ENCODE measurements at regions not wholly inside any gene's neighbourhood (a gene's known extent, or its start where the extent isn't known, plus 50 kb on each side); places are given as distances from the start of the nearest gene placed in this dataset.
A peak's percentile ranks its signal among the peaks of the same experiment; 100 is the strongest.
"Not testable (repeated sequence)": the region's sequence is repeated elsewhere in the genome, so short reads cannot be mapped to it uniquely, and the experiment has no call there.

GRCh38 chr7:34207810-34208209 is 302.5 kb downstream of the BMPER start:
- no peak for DNase-seq

- no peak for DNase-seq
These were observed 303.7 kb downstream of the BMPER start for GRCh38 chr7:34208878-34209621.

- no peak for DNase-seq
These were observed 305.7 kb downstream of the BMPER start for GRCh38 chr7:34211018-34211417.

- no peak for DNase-seq
These were observed 312.6 kb downstream of the BMPER start for GRCh38 chr7:34217972-34218371.

- no peak for DNase-seq
These were observed 313.9 kb downstream of the BMPER start for GRCh38 chr7:34219153-34219718.

- DNase-seq = no peak
These were observed 315.3 kb downstream of the BMPER start for GRCh38 chr7:34220506-34221185.

- DNase-seq = no peak
These were observed 317.0 kb downstream of the BMPER start for GRCh38 chr7:34222316-34222715.

GRCh38 chr7:34222722-34223121 is 317.4 kb downstream of the BMPER start:
- DNase-seq = peak; percentile 32

- no peak for DNase-seq
These were observed 318.9 kb downstream of the BMPER start for GRCh38 chr7:34224281-34224680.

- DNase-seq = no peak
These were observed 319.9 kb downstream of the BMPER start for GRCh38 chr7:34225193-34225592.

- DNase-seq = no peak
These were observed 322.2 kb downstream of the BMPER start for GRCh38 chr7:34227525-34227924.

GRCh38 chr7:34235101-34235500 is 329.8 kb downstream of the BMPER start:
- DNase-seq = not testable (repeated sequence)

- DNase-seq = no peak
These were observed 330.7 kb downstream of the BMPER start for GRCh38 chr7:34236057-34236456.

GRCh38 chr7:34236839-34237492 is 331.6 kb downstream of the BMPER start:
- no peak for DNase-seq

GRCh38 chr7:34237493-34237849 is 332.1 kb downstream of the BMPER start:
- DNase-seq = no peak

GRCh38 chr7:34240417-34240816 is 335.1 kb downstream of the BMPER start:
- DNase-seq = no peak

GRCh38 chr7:34242391-34242790 is 337.1 kb downstream of the BMPER start:
- peak; percentile 0 for DNase-seq

- DNase-seq = peak; percentile 0
These were observed 339.9 kb downstream of the BMPER start for GRCh38 chr7:34245246-34245645.

GRCh38 chr7:34247468-34247867 is 342.1 kb downstream of the BMPER start:
- DNase-seq = peak; percentile 64

GRCh38 chr7:34249192-34249591 is 343.9 kb downstream of the BMPER start:
- no peak for DNase-seq

- peak; percentile 99 for DNase-seq
These were observed 354.9 kb downstream of the BMPER start for GRCh38 chr7:34260279-34260678.

- no peak for DNase-seq
These were observed 357.8 kb downstream of the BMPER start for GRCh38 chr7:34263168-34263567.

GRCh38 chr7:34269084-34269483 is 363.7 kb downstream of the BMPER start:
- DNase-seq = no peak

- DNase-seq = peak; percentile 47
These were observed 370.3 kb downstream of the BMPER start for GRCh38 chr7:34275624-34276023.

Measured in NCI-H226 (cell line).